HFF-Myc (cell line): ENCODE measurements at regions not wholly inside any gene's neighbourhood (a gene's known extent, or its start where the extent isn't known, plus 50 kb on each side); places are given as distances from the start of the nearest gene placed in this dataset.

Experiments used
- DNase-seq: peaks from one replicate; pipeline ENCODE4 v3.0.0-alpha.2; 2011; ENCODE audit warnings: low read depth; ENCODE audit errors: extremely low read depth
- H3K4me3 ChIP-seq: replicated peaks from 2 replicates; pipeline ENCODE4 v1.5.1; 2011; ENCODE audit warnings: low read depth, mild to moderate bottlenecking, control low read depth, low read length
- CTCF ChIP-seq: IDR thresholded peaks from 2 replicates; pipeline ENCODE4 v1.5.1; 2012; ENCODE audit warnings: mild to moderate bottlenecking, low read depth, low read length, control low read depth; ENCODE audit errors: missing control alignments

GRCh38 chr5:67427850-67428298 lies 231.3 kb upstream of the CD180 start:
- TF ChIP-seq CTCF: no peak
- no peak overlapping the region for H3K4me3 ChIP-seq
- DNase-seq: no peak

- no peak overlapping the region for H3K4me3 ChIP-seq
- no peak for DNase-seq
- TF ChIP-seq CTCF: no peak
These were observed 230.6 kb upstream of the CD180 start for GRCh38 chr5:67426961-67427849.

- no peak overlapping the region for H3K4me3 ChIP-seq
- TF ChIP-seq CTCF: no peak
- no peak for DNase-seq
These were observed 228.9 kb upstream of the CD180 start for GRCh38 chr5:67425514-67425913.

GRCh38 chr5:67417839-67418238 lies 221.2 kb upstream of the CD180 start:
- DNase-seq: no peak
- no peak overlapping the region for H3K4me3 ChIP-seq
- TF ChIP-seq CTCF: no peak

- H3K4me3 ChIP-seq: no peak overlapping the region
- DNase-seq: no peak
- TF ChIP-seq CTCF: no peak
These were observed 220.4 kb upstream of the CD180 start for GRCh38 chr5:67416986-67417385.

- TF ChIP-seq CTCF: no peak
- DNase-seq: no peak
- H3K4me3 ChIP-seq: no peak overlapping the region
These were observed 219.7 kb upstream of the CD180 start for GRCh38 chr5:67416133-67416937.
